ENCODE measurements at regions not wholly inside any gene's neighbourhood (a gene's known extent, or its start where the extent isn't known, plus 50 kb on each side); places are given as distances from the start of the nearest gene placed in this dataset.
"Not testable (repeated sequence)": the region's sequence is repeated elsewhere in the genome, so short reads cannot be mapped to it uniquely, and the experiment has no call there.

- DNase-seq (ENCODE audit: low spot score), result no peak
Observed at GRCh38 chr6:4655196-4656025, 120.8 kb upstream of the CDYL start.

GRCh38 chr6:4653141-4653540, 123.1 kb upstream of the CDYL start:
- no peak for DNase-seq (ENCODE audit: low spot score)

- no peak for DNase-seq (ENCODE audit: low spot score)
Observed at GRCh38 chr6:4651831-4652467, 124.3 kb upstream of the CDYL start.

GRCh38 chr6:4649728-4650127, 126.5 kb upstream of the CDYL start:
- DNase-seq (ENCODE audit: low spot score), result no peak

GRCh38 chr6:4647414-4648365, 128.5 kb upstream of the CDYL start:
- peak; percentile 58 for DNase-seq (ENCODE audit: low spot score)

- peak; percentile 9 for DNase-seq (ENCODE audit: low spot score)
Observed at GRCh38 chr6:4645713-4646360, 130.4 kb upstream of the CDYL start.

- DNase-seq (ENCODE audit: low spot score), result no peak
Observed at GRCh38 chr6:4644996-4645395, 131.2 kb upstream of the CDYL start.

- DNase-seq (ENCODE audit: low spot score), result no peak
Observed at GRCh38 chr6:4641461-4641860, 134.7 kb upstream of the CDYL start.

- DNase-seq (ENCODE audit: low spot score), result no peak
Observed at GRCh38 chr6:4640139-4640538, 136.1 kb upstream of the CDYL start.

GRCh38 chr6:4638641-4639040, 137.6 kb upstream of the CDYL start:
- no peak for DNase-seq (ENCODE audit: low spot score)

GRCh38 chr6:4637691-4638433, 138.3 kb upstream of the CDYL start:
- DNase-seq (ENCODE audit: low spot score), result no peak

- no peak for DNase-seq (ENCODE audit: low spot score)
Observed at GRCh38 chr6:4636881-4637224, 139.4 kb upstream of the CDYL start.

GRCh38 chr6:4636191-4636880, 139.9 kb upstream of the CDYL start:
- DNase-seq (ENCODE audit: low spot score), result no peak

- DNase-seq (ENCODE audit: low spot score), result no peak
Observed at GRCh38 chr6:4635666-4636065, 140.5 kb upstream of the CDYL start.

GRCh38 chr6:4632421-4632820, 143.8 kb upstream of the CDYL start:
- no peak for DNase-seq (ENCODE audit: low spot score)

GRCh38 chr6:4629789-4630188, 146.4 kb upstream of the CDYL start:
- not testable (repeated sequence) for DNase-seq (ENCODE audit: low spot score)

- no peak for DNase-seq (ENCODE audit: low spot score)
Observed at GRCh38 chr6:4625557-4625956, 150.6 kb upstream of the CDYL start.

GRCh38 chr6:4624726-4625125, 151.5 kb upstream of the CDYL start:
- DNase-seq (ENCODE audit: low spot score), result no peak

GRCh38 chr6:4620284-4621151, 155.7 kb upstream of the CDYL start:
- no peak for DNase-seq (ENCODE audit: low spot score)

- DNase-seq (ENCODE audit: low spot score), result no peak
Observed at GRCh38 chr6:4616311-4616710, 159.9 kb upstream of the CDYL start.
